ENCODE measurements at regions not wholly inside any gene's neighbourhood (a gene's known extent, or its start where the extent isn't known, plus 50 kb on each side); places are given as distances from the start of the nearest gene placed in this dataset.
"Not testable (repeated sequence)": the region's sequence is repeated elsewhere in the genome, so short reads cannot be mapped to it uniquely, and the experiment has no call there.

GRCh38 chr1:94304553-94304952, 67.2 kb upstream of the ARHGAP29 start:
- Mint-ChIP-seq H3K36me3 (no peaks in the 10 kb centered on the region), H3K27ac (no peak overlapping the region), H3K4me3 (no peak overlapping the region), H3K27me3 (ENCODE audit: low read depth in 3 of 3) (peaks cover 3 to 6% (median 4%) of the 10 kb centered on the region in 3 donors), H3K9me3 (no peaks in the 10 kb centered on the region), H3K4me1 (no peaks in the 10 kb centered on the region)
- DNase-seq = no peak

DNA sequence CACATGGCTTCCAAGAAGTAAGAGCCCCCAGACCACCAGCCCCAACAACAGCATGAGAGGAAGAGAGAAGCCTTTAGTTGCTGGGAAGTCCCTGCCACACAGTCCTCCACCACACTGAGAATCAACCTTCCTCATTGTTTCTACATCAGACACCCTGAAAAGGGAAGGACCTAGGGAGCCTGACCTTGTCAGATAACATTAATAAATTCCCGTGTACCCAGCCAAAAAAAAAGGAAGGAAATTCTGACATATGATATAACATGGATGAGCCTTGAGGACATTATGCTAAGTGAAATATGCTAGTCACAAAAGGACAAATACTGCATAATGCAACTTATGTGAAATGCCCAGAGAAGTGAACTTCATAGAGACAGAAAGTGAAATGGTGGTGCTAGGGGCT, 65.6 kb upstream of the ARHGAP29 start:
- no peaks in the 10 kb centered on the region for H3K9me3 Mint-ChIP-seq
- no peak overlapping the region for H3K27ac Mint-ChIP-seq
- no peaks in the 10 kb centered on the region for H3K36me3 Mint-ChIP-seq
- H3K4me1 Mint-ChIP-seq = no peaks in the 10 kb centered on the region
- no peak for DNase-seq
- H3K27me3 Mint-ChIP-seq (ENCODE audit: low read depth in 3 of 3) = peaks cover 0 to 5% (median 0%) of the 10 kb centered on the region in 3 donors
- H3K4me3 Mint-ChIP-seq = no peak overlapping the region

- no peak for DNase-seq
- H3K27me3 Mint-ChIP-seq (ENCODE audit: low read depth in 3 of 3) = peaks cover 0 to 5% (median 0%) of the 10 kb centered on the region in 3 donors
- H3K27ac Mint-ChIP-seq = no peak overlapping the region
- H3K36me3 Mint-ChIP-seq = no peaks in the 10 kb centered on the region
- no peaks in the 10 kb centered on the region for H3K9me3 Mint-ChIP-seq
- no peaks in the 10 kb centered on the region for H3K4me1 Mint-ChIP-seq
- no peak overlapping the region for H3K4me3 Mint-ChIP-seq
Measured at GRCh38 chr1:94302497-94302896, 65.1 kb upstream of the ARHGAP29 start.

GRCh38 chr1:94301186-94301585, 63.8 kb upstream of the ARHGAP29 start:
- Mint-ChIP-seq H3K4me3 (no peak overlapping the region), H3K27ac (no peak overlapping the region), H3K9me3 (no peaks in the 10 kb centered on the region), H3K4me1 (no peaks in the 10 kb centered on the region), H3K27me3 (ENCODE audit: low read depth in 3 of 3) (peaks cover 0 to 2% (median 0%) of the 10 kb centered on the region in 3 donors), H3K36me3 (no peaks in the 10 kb centered on the region)
- DNase-seq = no peak

- Mint-ChIP-seq H3K27me3 (ENCODE audit: low read depth in 3 of 3) (peaks cover 0 to 2% (median 0%) of the 10 kb centered on the region in 3 donors), H3K27ac (no peak overlapping the region), H3K36me3 (no peaks in the 10 kb centered on the region), H3K4me1 (no peaks in the 10 kb centered on the region), H3K9me3 (no peaks in the 10 kb centered on the region), H3K4me3 (no peak overlapping the region)
- no peak for DNase-seq
Measured at GRCh38 chr1:94300731-94301130, 63.3 kb upstream of the ARHGAP29 start.

DNA sequence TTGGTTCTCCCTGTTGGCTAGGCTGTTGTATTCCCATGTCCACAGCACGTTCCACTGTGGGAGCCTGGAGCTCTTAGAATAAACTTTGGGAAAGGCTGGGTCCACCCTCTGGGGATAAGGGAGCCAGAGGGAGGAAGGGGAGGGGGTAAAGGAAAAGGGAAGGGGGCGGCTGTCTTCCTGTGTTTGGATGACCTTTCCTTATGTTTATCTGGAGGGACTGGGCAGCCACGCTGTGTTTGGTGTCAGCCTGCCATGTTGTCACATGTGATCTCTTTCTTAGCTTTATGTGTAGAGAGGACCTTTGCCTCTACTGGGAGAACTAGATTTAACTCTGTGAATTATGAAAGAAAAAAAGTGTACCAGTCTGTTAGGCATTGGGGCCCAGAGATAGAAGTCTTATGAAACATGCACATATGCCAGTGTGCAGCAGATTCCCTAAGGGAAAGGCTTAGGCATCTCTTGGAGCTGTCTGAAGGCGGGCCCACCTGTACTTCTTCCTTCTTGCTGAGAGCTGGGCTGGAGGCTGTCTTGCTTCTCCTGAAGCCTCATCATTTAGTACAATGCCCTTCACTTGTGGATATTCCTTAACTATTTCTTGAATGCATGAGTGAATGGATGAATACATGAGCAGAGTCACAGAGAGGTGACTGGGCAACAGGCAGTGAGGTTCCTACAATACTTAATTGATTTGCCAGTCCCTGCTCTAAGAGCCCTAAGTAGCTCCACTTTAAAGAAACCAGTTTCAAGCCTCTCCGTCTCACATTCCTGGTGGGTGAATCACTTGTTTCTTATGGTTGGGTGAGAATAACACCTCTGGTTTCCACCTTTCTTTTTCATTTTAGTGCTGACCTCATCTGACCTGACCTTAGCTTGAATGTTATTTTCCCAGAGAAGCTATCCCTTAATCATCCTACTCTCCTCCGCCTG, 62.5 kb upstream of the ARHGAP29 start:
- DNase-seq = no peak
- Mint-ChIP-seq H3K27me3 (ENCODE audit: low read depth in 3 of 3) (peaks cover 0 to 2% (median 0%) of the 10 kb centered on the region in 3 donors), H3K4me1 (no peaks in the 10 kb centered on the region), H3K9me3 (no peaks in the 10 kb centered on the region), H3K36me3 (no peaks in the 10 kb centered on the region), H3K27ac (no peak overlapping the region), H3K4me3 (no peak overlapping the region)

- H3K36me3 Mint-ChIP-seq = no peaks in the 10 kb centered on the region
- no peak overlapping the region for H3K27ac Mint-ChIP-seq
- H3K27me3 Mint-ChIP-seq (ENCODE audit: low read depth in 3 of 3) = peaks cover 0 to 2% (median 0%) of the 10 kb centered on the region in 3 donors
- no peak overlapping the region for H3K4me3 Mint-ChIP-seq
- no peak for DNase-seq
- no peaks in the 10 kb centered on the region for H3K4me1 Mint-ChIP-seq
- H3K9me3 Mint-ChIP-seq = no peaks in the 10 kb centered on the region
Measured at GRCh38 chr1:94298861-94299260, 61.5 kb upstream of the ARHGAP29 start.

GRCh38 chr1:94296018-94296417, 58.6 kb upstream of the ARHGAP29 start:
- Mint-ChIP-seq H3K4me1 (no peaks in the 10 kb centered on the region), H3K9me3 (peaks cover 0 to 2% (median 0%) of the 10 kb centered on the region in 6 donors), H3K27ac (no peak overlapping the region), H3K36me3 (no peaks in the 10 kb centered on the region), H3K4me3 (no peak overlapping the region), H3K27me3 (ENCODE audit: low read depth in 3 of 3) (peaks cover 0 to 1% (median 0%) of the 10 kb centered on the region in 3 donors)
- DNase-seq = no peak

GRCh38 chr1:94292978-94293377, 55.6 kb upstream of the ARHGAP29 start:
- not testable (repeated sequence) for H3K36me3 Mint-ChIP-seq; H3K27ac Mint-ChIP-seq; DNase-seq; H3K27me3 Mint-ChIP-seq (ENCODE audit: low read depth in 3 of 3); H3K4me1 Mint-ChIP-seq; H3K4me3 Mint-ChIP-seq; H3K9me3 Mint-ChIP-seq

- not testable (repeated sequence) for H3K27ac Mint-ChIP-seq, DNase-seq, H3K36me3 Mint-ChIP-seq, H3K4me1 Mint-ChIP-seq, H3K4me3 Mint-ChIP-seq
- Mint-ChIP-seq H3K9me3 (peaks cover 0 to 12% (median 0%) of the 10 kb centered on the region in 6 donors), H3K27me3 (ENCODE audit: low read depth in 3 of 3) (peaks cover 1 to 12% (median 10%) of the 10 kb centered on the region in 3 donors)
Measured at GRCh38 chr1:94289244-94289643, 51.9 kb upstream of the ARHGAP29 start.
